ENCODE measurements at regions not wholly inside any gene's neighbourhood (a gene's known extent, or its start where the extent isn't known, plus 50 kb on each side); places are given as distances from the start of the nearest gene placed in this dataset.

DNA sequence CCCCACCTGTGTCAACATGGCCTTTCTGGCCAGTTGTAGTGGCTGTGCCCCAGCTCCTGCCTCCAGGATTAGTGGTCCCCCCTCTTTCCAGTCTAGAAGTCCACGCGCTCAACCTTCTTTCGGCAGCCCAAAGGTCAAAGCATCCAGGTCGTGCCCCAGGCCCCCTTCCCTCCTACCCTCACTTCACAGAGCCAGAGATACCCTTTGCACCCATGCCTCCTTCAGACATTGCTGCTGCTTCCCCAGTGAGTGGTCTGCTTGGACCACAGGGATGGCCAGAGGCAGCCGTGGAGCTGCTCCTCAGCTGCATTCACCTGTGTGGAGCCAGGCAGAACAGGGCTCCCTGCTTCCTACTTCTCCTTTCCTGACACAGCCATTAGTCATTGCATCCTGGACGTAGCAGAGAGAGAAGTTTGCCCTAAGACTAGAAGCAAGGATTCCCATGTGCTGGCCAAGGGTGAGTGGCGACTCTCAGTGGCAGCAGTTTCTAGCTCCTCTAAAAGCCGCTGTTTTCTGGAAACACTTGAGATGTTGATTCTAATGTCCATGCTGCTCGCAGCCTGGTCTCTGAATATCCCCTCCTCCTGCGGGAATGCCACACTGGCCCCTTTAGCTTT, 243.1 kb upstream of the SHH start:
- Mint-ChIP-seq H3K27ac (no peak overlapping the region), H3K27me3 (no peaks in the 10 kb centered on the region), H3K4me3 (no peak overlapping the region), H3K4me1 (no peaks in the 10 kb centered on the region), H3K9me3 (ENCODE audit: insufficient read depth) (no peaks in the 10 kb centered on the region)
- Histone ChIP-seq H3K9ac (ENCODE audit: low read length) (no peak overlapping the region), H2AFZ (ENCODE audit: insufficient read depth, low read depth, low read length, poor library complexity, severe bottlenecking) (no peak overlapping the region), H3K27me3 (replicated peaks in 1 of 4; ENCODE audit: control extremely low read depth in 1 of 4, control insufficient read depth in 3 of 4, insufficient read depth in 4 of 4, low read length in 3 of 4) (no peaks in the 10 kb centered on the region), H3K79me2 (ENCODE audit: control insufficient read depth, insufficient read depth, low read length) (no peaks in the 10 kb centered on the region), H3K4me2 (replicated peaks; ENCODE audit: low read depth, low read length, poor library complexity, severe bottlenecking) (no peak overlapping the region), H3K9me3 (ENCODE audit: control extremely low read depth in 1 of 3, control insufficient read depth in 2 of 3, insufficient read depth in 1 of 3, low read length in 2 of 3) (peaks cover 0 to 24% (median 0%) of the 10 kb centered on the region in 3 donors), H4K20me1 (ENCODE audit: control insufficient read depth, insufficient read depth, low read length, poor library complexity, severe bottlenecking) (no peaks in the 10 kb centered on the region), H3K4me3 (ENCODE audit: control extremely low read depth in 1 of 5, extremely low read depth in 1 of 5, insufficient read depth in 1 of 5, low read depth in 2 of 5, low read length in 4 of 5) (no peak overlapping the region), H3K27ac (ENCODE audit: low read length in 2 of 2) (no peak overlapping the region), H3K4me1 (ENCODE audit: control insufficient read depth in 2 of 2, insufficient read depth in 2 of 2, low read length in 2 of 2) (no peaks in the 10 kb centered on the region), H3K36me3 (replicated peaks in 1 of 2; ENCODE audit: control extremely low read depth in 1 of 2, control insufficient read depth in 1 of 2, extremely low read depth in 1 of 2, insufficient read depth in 2 of 2, low read length in 1 of 2) (no peaks in the 10 kb centered on the region)
- DNase-seq (no peak), ATAC-seq (ENCODE audit: low read depth) (no peak)
- ChIA-PET CTCF (no interaction called here), POLR2A (no interaction called here)
- TF ChIP-seq, protein P1, sequence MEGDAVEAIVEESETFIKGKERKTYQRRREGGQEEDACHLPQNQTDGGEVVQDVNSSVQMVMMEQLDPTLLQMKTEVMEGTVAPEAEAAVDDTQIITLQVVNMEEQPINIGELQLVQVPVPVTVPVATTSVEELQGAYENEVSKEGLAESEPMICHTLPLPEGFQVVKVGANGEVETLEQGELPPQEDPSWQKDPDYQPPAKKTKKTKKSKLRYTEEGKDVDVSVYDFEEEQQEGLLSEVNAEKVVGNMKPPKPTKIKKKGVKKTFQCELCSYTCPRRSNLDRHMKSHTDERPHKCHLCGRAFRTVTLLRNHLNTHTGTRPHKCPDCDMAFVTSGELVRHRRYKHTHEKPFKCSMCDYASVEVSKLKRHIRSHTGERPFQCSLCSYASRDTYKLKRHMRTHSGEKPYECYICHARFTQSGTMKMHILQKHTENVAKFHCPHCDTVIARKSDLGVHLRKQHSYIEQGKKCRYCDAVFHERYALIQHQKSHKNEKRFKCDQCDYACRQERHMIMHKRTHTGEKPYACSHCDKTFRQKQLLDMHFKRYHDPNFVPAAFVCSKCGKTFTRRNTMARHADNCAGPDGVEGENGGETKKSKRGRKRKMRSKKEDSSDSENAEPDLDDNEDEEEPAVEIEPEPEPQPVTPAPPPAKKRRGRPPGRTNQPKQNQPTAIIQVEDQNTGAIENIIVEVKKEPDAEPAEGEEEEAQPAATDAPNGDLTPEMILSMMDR (IDR thresholded peaks at IDR 0.05), result no peak
- TF ChIP-seq EZH2 (IDR thresholded peaks at IDR 0.05; ENCODE audit: borderline replicate concordance, insufficient read depth, low read depth, low read length, poor library complexity, severe bottlenecking), result no peak
- intact Hi-C loops (cut with micrococcal nuclease), result no loop called here
- WGBS (ENCODE audit: insufficient coverage), result 72% methylated on average over 10 of the region's 10 CpGs

DNA sequence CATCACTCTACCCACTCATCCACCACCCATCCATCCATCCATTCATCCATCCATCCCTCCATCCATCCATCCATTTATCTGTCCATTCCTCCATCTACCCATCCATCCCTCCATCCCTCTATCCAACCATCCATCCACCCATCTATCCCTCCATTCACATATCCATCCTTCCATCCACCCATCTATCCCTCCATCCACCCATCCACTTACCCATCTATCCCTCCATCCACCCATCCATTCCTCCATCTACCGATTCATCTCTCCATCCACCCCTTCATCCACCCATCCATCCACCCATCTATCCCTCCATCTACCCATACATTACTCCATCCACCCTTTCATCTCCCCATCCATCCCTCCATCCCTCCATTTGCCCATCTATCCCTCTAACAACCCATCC, 239.6 kb upstream of the SHH start:
- no peak overlapping the region for H3K27ac Mint-ChIP-seq
- 90% methylated on average over 1 of the region's 1 CpG for WGBS (ENCODE audit: insufficient coverage)

More for the DNA sequence above, 239.6 kb upstream of the SHH start:
- H3K9me3 ChIP-seq (ENCODE audit: control extremely low read depth in 1 of 3, control insufficient read depth in 2 of 3, insufficient read depth in 1 of 3, low read length in 2 of 3), result peaks cover 0 to 15% (median 0%) of the 10 kb centered on the region in 3 donors
- H3K36me3 ChIP-seq (replicated peaks in 1 of 2; ENCODE audit: control extremely low read depth in 1 of 2, control insufficient read depth in 1 of 2, extremely low read depth in 1 of 2, insufficient read depth in 2 of 2, low read length in 1 of 2), result no peaks in the 10 kb centered on the region
- no peak overlapping the region for H3K4me3 Mint-ChIP-seq
- H3K27me3 Mint-ChIP-seq, result no peaks in the 10 kb centered on the region
- H3K4me1 Mint-ChIP-seq, result no peaks in the 10 kb centered on the region
- DNase-seq, result no peak
- no peaks in the 10 kb centered on the region for H3K4me1 ChIP-seq (ENCODE audit: control insufficient read depth in 2 of 2, insufficient read depth in 2 of 2, low read length in 2 of 2)
- intact Hi-C loops (cut with micrococcal nuclease), result no loop called here
- no peak overlapping the region for H3K4me3 ChIP-seq (ENCODE audit: control extremely low read depth in 1 of 5, extremely low read depth in 1 of 5, insufficient read depth in 1 of 5, low read depth in 2 of 5, low read length in 4 of 5)
- no peak overlapping the region for H3K27ac ChIP-seq (ENCODE audit: low read length in 2 of 2)
- H3K4me2 ChIP-seq (replicated peaks; ENCODE audit: low read depth, low read length, poor library complexity, severe bottlenecking), result no peak overlapping the region
- H3K79me2 ChIP-seq (ENCODE audit: control insufficient read depth, insufficient read depth, low read length), result no peaks in the 10 kb centered on the region
- no peaks in the 10 kb centered on the region for H3K9me3 Mint-ChIP-seq (ENCODE audit: insufficient read depth)
- H4K20me1 ChIP-seq (ENCODE audit: control insufficient read depth, insufficient read depth, low read length, poor library complexity, severe bottlenecking), result no peaks in the 10 kb centered on the region
- CTCF ChIA-PET, result no interaction called here
- POLR2A ChIA-PET, result no interaction called here
- no peak overlapping the region for H2AFZ ChIP-seq (ENCODE audit: insufficient read depth, low read depth, low read length, poor library complexity, severe bottlenecking)
- TF ChIP-seq EZH2 (IDR thresholded peaks at IDR 0.05; ENCODE audit: borderline replicate concordance, insufficient read depth, low read depth, low read length, poor library complexity, severe bottlenecking), result no peak
- TF ChIP-seq, protein P1 (IDR thresholded peaks at IDR 0.05), result no peak
- H3K9ac ChIP-seq (ENCODE audit: low read length), result no peak overlapping the region
- H3K27me3 ChIP-seq (replicated peaks in 1 of 4; ENCODE audit: control extremely low read depth in 1 of 4, control insufficient read depth in 3 of 4, insufficient read depth in 4 of 4, low read length in 3 of 4), result no peaks in the 10 kb centered on the region
- no peak for ATAC-seq (ENCODE audit: low read depth)

Data from B cell (primary cell).